ENCODE measurements at regions not wholly inside any gene's neighbourhood (a gene's known extent, or its start where the extent isn't known, plus 50 kb on each side); places are given as distances from the start of the nearest gene placed in this dataset.

DNA sequence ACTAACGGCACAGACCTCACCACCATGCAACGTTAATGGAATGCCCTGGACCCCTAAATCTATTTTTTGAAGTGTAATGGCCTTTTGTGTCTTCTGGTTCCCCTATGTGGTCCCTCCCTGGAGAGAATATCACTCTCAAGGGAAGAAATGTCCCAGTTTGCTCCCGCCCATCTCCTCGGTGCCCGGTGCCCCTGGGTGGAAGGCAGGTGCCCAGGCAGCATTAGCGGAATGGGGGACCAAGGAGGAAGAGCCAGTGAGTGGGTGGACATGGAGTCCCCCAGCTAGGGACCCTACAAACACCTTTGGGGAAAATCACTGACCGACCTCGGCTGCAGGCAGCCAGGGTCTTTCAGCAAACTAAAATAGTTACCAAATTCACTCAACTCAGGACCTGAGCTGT is 212.1 kb upstream of the RTL1 start:
- H3K9me2 ChIP-seq = no peaks in the 10 kb centered on the region
- ChIA-PET POLR2A (no interaction called here), CTCF (no interaction called here)
- H3F3A ChIP-seq (replicated peaks; ENCODE audit: insufficient read depth) = no peaks in the 10 kb centered on the region
- no peak for DNase-seq
- no peak overlapping the region for H3K4me2 ChIP-seq
- peaks cover 0 to 42% of the 10 kb centered on the region in 2 experiments; a peak in 1 of 4 replicates for H3K4me1 ChIP-seq (ENCODE audit: control insufficient read depth in 1 of 2, insufficient read depth in 2 of 2, low read depth in 1 of 2, low read length in 1 of 2)
- H3K79me2 ChIP-seq (ENCODE audit: insufficient read depth) = no peaks in the 10 kb centered on the region
- no peaks in the 10 kb centered on the region for H3K27me3 ChIP-seq (ENCODE audit: insufficient read depth)
- H2AFZ ChIP-seq (ENCODE audit: low read depth) = no peak overlapping the region
- no peaks in the 10 kb centered on the region for H4K20me1 ChIP-seq (ENCODE audit: insufficient read depth)
- H3K36me3 ChIP-seq (replicated peaks in 1 of 2; ENCODE audit: control insufficient read depth in 1 of 2, insufficient read depth in 2 of 2, low read length in 1 of 2) = no peaks in the 10 kb centered on the region
- no peak overlapping the region for H3K4me3 ChIP-seq (ENCODE audit: low read depth in 2 of 2, low read length in 1 of 2)
- no peak overlapping the region for H3K9ac ChIP-seq
- no peaks in the 10 kb centered on the region for H3K9me3 ChIP-seq
- H3K27ac ChIP-seq (ENCODE audit: low read depth in 2 of 2, low read length in 1 of 2) = no peak overlapping the region; a peak in 1 of 4 replicates
- TF ChIP-seq, protein P1, sequence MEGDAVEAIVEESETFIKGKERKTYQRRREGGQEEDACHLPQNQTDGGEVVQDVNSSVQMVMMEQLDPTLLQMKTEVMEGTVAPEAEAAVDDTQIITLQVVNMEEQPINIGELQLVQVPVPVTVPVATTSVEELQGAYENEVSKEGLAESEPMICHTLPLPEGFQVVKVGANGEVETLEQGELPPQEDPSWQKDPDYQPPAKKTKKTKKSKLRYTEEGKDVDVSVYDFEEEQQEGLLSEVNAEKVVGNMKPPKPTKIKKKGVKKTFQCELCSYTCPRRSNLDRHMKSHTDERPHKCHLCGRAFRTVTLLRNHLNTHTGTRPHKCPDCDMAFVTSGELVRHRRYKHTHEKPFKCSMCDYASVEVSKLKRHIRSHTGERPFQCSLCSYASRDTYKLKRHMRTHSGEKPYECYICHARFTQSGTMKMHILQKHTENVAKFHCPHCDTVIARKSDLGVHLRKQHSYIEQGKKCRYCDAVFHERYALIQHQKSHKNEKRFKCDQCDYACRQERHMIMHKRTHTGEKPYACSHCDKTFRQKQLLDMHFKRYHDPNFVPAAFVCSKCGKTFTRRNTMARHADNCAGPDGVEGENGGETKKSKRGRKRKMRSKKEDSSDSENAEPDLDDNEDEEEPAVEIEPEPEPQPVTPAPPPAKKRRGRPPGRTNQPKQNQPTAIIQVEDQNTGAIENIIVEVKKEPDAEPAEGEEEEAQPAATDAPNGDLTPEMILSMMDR (IDR thresholded peaks at IDR 0.05) = no peak
- TF ChIP-seq, protein P2, sequence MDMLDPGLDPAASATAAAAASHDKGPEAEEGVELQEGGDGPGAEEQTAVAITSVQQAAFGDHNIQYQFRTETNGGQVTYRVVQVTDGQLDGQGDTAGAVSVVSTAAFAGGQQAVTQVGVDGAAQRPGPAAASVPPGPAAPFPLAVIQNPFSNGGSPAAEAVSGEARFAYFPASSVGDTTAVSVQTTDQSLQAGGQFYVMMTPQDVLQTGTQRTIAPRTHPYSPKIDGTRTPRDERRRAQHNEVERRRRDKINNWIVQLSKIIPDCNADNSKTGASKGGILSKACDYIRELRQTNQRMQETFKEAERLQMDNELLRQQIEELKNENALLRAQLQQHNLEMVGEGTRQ (IDR thresholded peaks at IDR 0.05; ENCODE audit: borderline replicate concordance, low read depth, low read length) = no peak
- TF ChIP-seq GABPA (IDR thresholded peaks at IDR 0.05; ENCODE audit: low read depth) (no peak), RXRA (IDR thresholded peaks at IDR 0.05; ENCODE audit: borderline replicate concordance, low read depth) (no peak), FOXJ3 (CRISPR knock-in tag; IDR thresholded peaks at IDR 0.05) (no peak), RFX5 (IDR thresholded peaks at IDR 0.05; ENCODE audit: low read length) (no peak), JUND (IDR thresholded peaks at IDR 0.05) (no peak), MEF2A (IDR thresholded peaks at IDR 0.05; ENCODE audit: borderline replicate concordance, low read depth) (no peak), NRF1 (IDR thresholded peaks at IDR 0.05; ENCODE audit: low read depth, low read length) (no peak), POLR2AphosphoS5 (IDR thresholded peaks at IDR 0.05; ENCODE audit: low read depth, low read length) (no peak)
- TF ChIP-seq, protein P3, sequence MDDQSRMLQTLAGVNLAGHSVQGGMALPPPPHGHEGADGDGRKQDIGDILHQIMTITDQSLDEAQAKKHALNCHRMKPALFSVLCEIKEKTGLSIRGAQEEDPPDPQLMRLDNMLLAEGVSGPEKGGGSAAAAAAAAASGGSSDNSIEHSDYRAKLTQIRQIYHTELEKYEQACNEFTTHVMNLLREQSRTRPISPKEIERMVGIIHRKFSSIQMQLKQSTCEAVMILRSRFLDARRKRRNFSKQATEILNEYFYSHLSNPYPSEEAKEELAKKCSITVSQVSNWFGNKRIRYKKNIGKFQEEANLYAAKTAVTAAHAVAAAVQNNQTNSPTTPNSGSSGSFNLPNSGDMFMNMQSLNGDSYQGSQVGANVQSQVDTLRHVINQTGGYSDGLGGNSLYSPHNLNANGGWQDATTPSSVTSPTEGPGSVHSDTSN (IDR thresholded peaks at IDR 0.05) = no peak
- TF ChIP-seq, protein P4, sequence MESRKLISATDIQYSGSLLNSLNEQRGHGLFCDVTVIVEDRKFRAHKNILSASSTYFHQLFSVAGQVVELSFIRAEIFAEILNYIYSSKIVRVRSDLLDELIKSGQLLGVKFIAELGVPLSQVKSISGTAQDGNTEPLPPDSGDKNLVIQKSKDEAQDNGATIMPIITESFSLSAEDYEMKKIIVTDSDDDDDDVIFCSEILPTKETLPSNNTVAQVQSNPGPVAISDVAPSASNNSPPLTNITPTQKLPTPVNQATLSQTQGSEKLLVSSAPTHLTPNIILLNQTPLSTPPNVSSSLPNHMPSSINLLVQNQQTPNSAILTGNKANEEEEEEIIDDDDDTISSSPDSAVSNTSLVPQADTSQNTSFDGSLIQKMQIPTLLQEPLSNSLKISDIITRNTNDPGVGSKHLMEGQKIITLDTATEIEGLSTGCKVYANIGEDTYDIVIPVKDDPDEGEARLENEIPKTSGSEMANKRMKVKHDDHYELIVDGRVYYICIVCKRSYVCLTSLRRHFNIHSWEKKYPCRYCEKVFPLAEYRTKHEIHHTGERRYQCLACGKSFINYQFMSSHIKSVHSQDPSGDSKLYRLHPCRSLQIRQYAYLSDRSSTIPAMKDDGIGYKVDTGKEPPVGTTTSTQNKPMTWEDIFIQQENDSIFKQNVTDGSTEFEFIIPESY (IDR thresholded peaks at IDR 0.05; ENCODE audit: borderline replicate concordance, low read depth) = no peak
- TF ChIP-seq, protein P5, sequence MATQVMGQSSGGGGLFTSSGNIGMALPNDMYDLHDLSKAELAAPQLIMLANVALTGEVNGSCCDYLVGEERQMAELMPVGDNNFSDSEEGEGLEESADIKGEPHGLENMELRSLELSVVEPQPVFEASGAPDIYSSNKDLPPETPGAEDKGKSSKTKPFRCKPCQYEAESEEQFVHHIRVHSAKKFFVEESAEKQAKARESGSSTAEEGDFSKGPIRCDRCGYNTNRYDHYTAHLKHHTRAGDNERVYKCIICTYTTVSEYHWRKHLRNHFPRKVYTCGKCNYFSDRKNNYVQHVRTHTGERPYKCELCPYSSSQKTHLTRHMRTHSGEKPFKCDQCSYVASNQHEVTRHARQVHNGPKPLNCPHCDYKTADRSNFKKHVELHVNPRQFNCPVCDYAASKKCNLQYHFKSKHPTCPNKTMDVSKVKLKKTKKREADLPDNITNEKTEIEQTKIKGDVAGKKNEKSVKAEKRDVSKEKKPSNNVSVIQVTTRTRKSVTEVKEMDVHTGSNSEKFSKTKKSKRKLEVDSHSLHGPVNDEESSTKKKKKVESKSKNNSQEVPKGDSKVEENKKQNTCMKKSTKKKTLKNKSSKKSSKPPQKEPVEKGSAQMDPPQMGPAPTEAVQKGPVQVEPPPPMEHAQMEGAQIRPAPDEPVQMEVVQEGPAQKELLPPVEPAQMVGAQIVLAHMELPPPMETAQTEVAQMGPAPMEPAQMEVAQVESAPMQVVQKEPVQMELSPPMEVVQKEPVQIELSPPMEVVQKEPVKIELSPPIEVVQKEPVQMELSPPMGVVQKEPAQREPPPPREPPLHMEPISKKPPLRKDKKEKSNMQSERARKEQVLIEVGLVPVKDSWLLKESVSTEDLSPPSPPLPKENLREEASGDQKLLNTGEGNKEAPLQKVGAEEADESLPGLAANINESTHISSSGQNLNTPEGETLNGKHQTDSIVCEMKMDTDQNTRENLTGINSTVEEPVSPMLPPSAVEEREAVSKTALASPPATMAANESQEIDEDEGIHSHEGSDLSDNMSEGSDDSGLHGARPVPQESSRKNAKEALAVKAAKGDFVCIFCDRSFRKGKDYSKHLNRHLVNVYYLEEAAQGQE (IDR thresholded peaks at IDR 0.05; ENCODE audit: low read depth, low read length) = no peak
- 48% methylated on average over 8 of the region's 8 CpGs for WGBS (ENCODE audit: low lambda C conversion rate)

Data from SK-N-SH (cell line).